ENCODE measurements at regions not wholly inside any gene's neighbourhood (a gene's known extent, or its start where the extent isn't known, plus 50 kb on each side); places are given as distances from the start of the nearest gene placed in this dataset.
A peak's percentile ranks its signal among the peaks of the same experiment; 100 is the strongest.
"Not testable (repeated sequence)": the region's sequence is repeated elsewhere in the genome, so short reads cannot be mapped to it uniquely, and the experiment has no call there.

GRCh38 chrX:35561985-35562384 is 236.2 kb upstream of the MAGEB16 start:
- no peak overlapping the region for H3K4me3 ChIP-seq (ENCODE audit: low read depth, low read length)
- DNase-seq (ENCODE audit: low read depth) = no peak

- DNase-seq (ENCODE audit: low read depth) = no peak
- no peak overlapping the region for H3K4me3 ChIP-seq (ENCODE audit: low read depth, low read length)
Observed at GRCh38 chrX:35562395-35562794, 235.7 kb upstream of the MAGEB16 start.

- no peak for DNase-seq (ENCODE audit: low read depth)
- H3K4me3 ChIP-seq (ENCODE audit: low read depth, low read length) = no peak overlapping the region
Observed at GRCh38 chrX:35590210-35590609, 207.9 kb upstream of the MAGEB16 start.

- H3K4me3 ChIP-seq (ENCODE audit: low read depth, low read length); DNase-seq (ENCODE audit: low read depth): not testable (repeated sequence)
Observed at GRCh38 chrX:35611562-35611961, 186.6 kb upstream of the MAGEB16 start.

- DNase-seq (ENCODE audit: low read depth) = no peak
- H3K4me3 ChIP-seq (ENCODE audit: low read depth, low read length) = no peak overlapping the region
Observed at GRCh38 chrX:35617836-35618235, 180.3 kb upstream of the MAGEB16 start.

- no peak overlapping the region for H3K4me3 ChIP-seq (ENCODE audit: low read depth, low read length)
- no peak for DNase-seq (ENCODE audit: low read depth)
Observed at GRCh38 chrX:35622040-35622439, 176.1 kb upstream of the MAGEB16 start.

GRCh38 chrX:35622601-35623000 is 175.5 kb upstream of the MAGEB16 start:
- no peak for DNase-seq (ENCODE audit: low read depth)
- H3K4me3 ChIP-seq (ENCODE audit: low read depth, low read length) = no peak overlapping the region

GRCh38 chrX:35625714-35626113 is 172.4 kb upstream of the MAGEB16 start:
- no peak overlapping the region for H3K4me3 ChIP-seq (ENCODE audit: low read depth, low read length)

GRCh38 chrX:35626124-35626523 is 172.0 kb upstream of the MAGEB16 start:
- no peak overlapping the region for H3K4me3 ChIP-seq (ENCODE audit: low read depth, low read length)
- no peak for DNase-seq (ENCODE audit: low read depth)

More at GRCh38 chrX:35625714-35626113, 172.4 kb upstream of the MAGEB16 start:
- no peak for DNase-seq (ENCODE audit: low read depth)

- H3K4me3 ChIP-seq (ENCODE audit: low read depth, low read length); DNase-seq (ENCODE audit: low read depth): not testable (repeated sequence)
Observed at GRCh38 chrX:35635971-35636370, 162.2 kb upstream of the MAGEB16 start.

- no peak for DNase-seq (ENCODE audit: low read depth)
- no peak overlapping the region for H3K4me3 ChIP-seq (ENCODE audit: low read depth, low read length)
Observed at GRCh38 chrX:35664833-35665232, 133.3 kb upstream of the MAGEB16 start.

- no peak for DNase-seq (ENCODE audit: low read depth)
- H3K4me3 ChIP-seq (ENCODE audit: low read depth, low read length) = no peak overlapping the region
Observed at GRCh38 chrX:35665311-35665710, 132.8 kb upstream of the MAGEB16 start.

- no peak for DNase-seq (ENCODE audit: low read depth)
- H3K4me3 ChIP-seq (ENCODE audit: low read depth, low read length) = no peak overlapping the region
Observed at GRCh38 chrX:35670889-35671288, 127.3 kb upstream of the MAGEB16 start.

- no peak overlapping the region for H3K4me3 ChIP-seq (ENCODE audit: low read depth, low read length)
- DNase-seq (ENCODE audit: low read depth) = no peak
Observed at GRCh38 chrX:35675151-35675550, 123.0 kb upstream of the MAGEB16 start.

- no peak for DNase-seq (ENCODE audit: low read depth)
- H3K4me3 ChIP-seq (ENCODE audit: low read depth, low read length) = no peak overlapping the region
Observed at GRCh38 chrX:35680940-35681346, 117.2 kb upstream of the MAGEB16 start.

GRCh38 chrX:35682476-35682875 is 115.7 kb upstream of the MAGEB16 start:
- H3K4me3 ChIP-seq (ENCODE audit: low read depth, low read length) = no peak overlapping the region
- no peak for DNase-seq (ENCODE audit: low read depth)

GRCh38 chrX:35696760-35697234 is 101.3 kb upstream of the MAGEB16 start:
- no peak for DNase-seq (ENCODE audit: low read depth)
- no peak overlapping the region for H3K4me3 ChIP-seq (ENCODE audit: low read depth, low read length)

GRCh38 chrX:35699642-35700041 is 98.5 kb upstream of the MAGEB16 start:
- H3K4me3 ChIP-seq (ENCODE audit: low read depth, low read length) = no peak overlapping the region
- DNase-seq (ENCODE audit: low read depth) = no peak

- DNase-seq (ENCODE audit: low read depth) = no peak
- H3K4me3 ChIP-seq (ENCODE audit: low read depth, low read length) = no peak overlapping the region
Observed at GRCh38 chrX:35700121-35700520, 98.0 kb upstream of the MAGEB16 start.

GRCh38 chrX:35711281-35711680 is 86.9 kb upstream of the MAGEB16 start:
- DNase-seq (ENCODE audit: low read depth) = peak; percentile 5
- H3K4me3 ChIP-seq (ENCODE audit: low read depth, low read length) = no peak overlapping the region

- H3K4me3 ChIP-seq (ENCODE audit: low read depth, low read length) = no peak overlapping the region
- DNase-seq (ENCODE audit: low read depth) = no peak
Observed at GRCh38 chrX:35722128-35722527, 76.0 kb upstream of the MAGEB16 start.

GRCh38 chrX:35726176-35726575 is 72.0 kb upstream of the MAGEB16 start:
- no peak overlapping the region for H3K4me3 ChIP-seq (ENCODE audit: low read depth, low read length)
- DNase-seq (ENCODE audit: low read depth) = no peak

Data from skeletal muscle cell (primary cell).